T-helper 1 cell (primary cell): ENCODE measurements at regions not wholly inside any gene's neighbourhood (a gene's known extent, or its start where the extent isn't known, plus 50 kb on each side); places are given as distances from the start of the nearest gene placed in this dataset.

Experiments
- DNase-seq, 5 donors: peaks; one replicate each; pipeline ENCODE4 v3.0.0-alpha.2; 2012 to 2020

DNA sequence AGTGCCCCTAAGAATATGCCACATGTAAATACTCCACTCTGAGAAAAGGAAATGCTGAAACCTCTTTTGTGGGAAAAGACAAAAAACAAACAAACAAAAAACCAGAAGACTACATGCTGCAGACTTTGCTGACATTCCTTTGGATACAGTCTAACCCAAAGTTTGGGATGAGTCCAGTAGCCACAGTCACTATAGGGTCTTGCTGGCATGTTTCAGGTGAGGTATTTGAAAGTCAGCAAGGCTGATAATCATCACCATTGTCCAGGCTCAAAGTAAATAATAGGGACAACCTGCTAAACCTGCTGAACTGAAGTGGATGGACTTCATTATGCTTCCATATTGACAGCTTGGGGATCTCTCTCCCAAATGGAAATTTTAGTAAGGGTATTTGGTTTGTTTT, 1087.0 kb upstream of the LRRTM3 start:
- no peak for DNase-seq

DNA sequence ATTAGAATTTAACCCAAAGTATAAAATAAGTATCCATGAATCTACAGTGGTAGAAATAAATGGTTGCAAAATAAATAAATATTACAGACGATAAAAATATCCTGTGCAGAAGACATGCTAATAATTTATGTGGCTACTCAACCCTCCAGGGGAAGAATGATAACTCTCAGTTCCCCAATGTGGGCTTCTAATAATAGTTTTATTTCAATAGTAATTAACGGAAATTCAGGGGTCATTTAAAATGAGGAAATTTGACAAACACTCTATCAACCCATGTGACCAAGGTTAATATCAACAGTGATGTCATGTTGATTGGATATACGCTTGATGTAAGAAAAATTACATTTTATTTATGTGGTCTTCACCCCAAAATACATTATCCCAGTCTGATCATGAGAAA, 1082.6 kb upstream of the LRRTM3 start:
- no peak for DNase-seq

DNA sequence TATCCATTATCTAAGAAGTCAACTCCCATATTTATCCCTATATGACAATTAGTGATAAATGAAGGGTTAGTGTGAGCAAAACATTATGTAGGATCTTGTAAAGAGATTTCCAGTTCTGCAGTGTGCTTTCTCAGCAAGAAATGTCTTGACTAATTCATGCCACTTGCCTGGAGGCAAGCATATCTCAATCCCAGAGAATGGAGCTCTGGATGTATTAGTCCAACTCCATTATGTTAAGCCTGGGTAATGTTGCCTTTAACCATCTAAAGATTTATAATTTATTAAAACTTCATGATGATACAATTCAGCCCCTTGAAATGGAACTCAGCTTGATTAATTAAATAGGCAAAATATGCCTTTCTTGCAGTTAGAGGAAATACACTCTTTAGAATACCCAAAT, 1079.9 kb upstream of the LRRTM3 start:
- DNase-seq: no peak

DNA sequence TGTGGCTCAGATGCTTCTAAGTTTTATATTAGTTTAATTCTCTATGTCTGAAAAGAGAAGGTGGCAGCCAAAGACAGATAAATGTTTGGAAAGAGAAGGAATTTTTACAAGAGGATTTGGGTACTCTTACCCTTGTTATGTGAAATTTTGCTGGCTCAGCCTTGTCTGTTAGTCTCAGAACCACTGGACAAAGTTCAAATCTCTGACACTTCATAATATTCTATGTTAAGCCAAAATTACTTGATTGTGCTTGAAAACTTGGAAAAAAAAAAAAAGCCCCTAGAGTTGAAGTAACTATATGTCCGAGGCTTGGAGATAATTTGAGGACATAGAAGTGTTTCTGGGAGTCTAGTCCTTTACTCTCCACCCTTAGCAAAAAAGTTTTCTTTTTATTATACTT, 1079.3 kb upstream of the LRRTM3 start:
- no peak for DNase-seq

DNA sequence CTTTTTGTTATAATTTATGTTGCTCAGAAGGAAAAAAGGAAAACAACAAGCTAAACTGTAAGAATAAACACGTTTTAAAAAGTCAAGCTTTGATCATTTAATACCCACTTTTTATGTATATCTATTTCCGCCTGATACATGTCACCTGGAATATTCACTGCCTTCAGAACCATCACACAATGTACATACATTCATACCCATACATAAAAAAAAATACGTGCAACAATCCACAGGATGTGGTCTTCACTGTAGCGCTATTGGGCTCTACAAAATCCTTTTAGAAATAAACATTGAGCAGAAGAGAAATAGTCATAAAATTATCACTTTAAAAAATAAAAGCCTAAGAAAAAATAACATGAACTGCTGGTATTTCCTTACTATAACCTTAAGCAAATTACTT, 1078.9 kb upstream of the LRRTM3 start:
- no peak for DNase-seq

DNA sequence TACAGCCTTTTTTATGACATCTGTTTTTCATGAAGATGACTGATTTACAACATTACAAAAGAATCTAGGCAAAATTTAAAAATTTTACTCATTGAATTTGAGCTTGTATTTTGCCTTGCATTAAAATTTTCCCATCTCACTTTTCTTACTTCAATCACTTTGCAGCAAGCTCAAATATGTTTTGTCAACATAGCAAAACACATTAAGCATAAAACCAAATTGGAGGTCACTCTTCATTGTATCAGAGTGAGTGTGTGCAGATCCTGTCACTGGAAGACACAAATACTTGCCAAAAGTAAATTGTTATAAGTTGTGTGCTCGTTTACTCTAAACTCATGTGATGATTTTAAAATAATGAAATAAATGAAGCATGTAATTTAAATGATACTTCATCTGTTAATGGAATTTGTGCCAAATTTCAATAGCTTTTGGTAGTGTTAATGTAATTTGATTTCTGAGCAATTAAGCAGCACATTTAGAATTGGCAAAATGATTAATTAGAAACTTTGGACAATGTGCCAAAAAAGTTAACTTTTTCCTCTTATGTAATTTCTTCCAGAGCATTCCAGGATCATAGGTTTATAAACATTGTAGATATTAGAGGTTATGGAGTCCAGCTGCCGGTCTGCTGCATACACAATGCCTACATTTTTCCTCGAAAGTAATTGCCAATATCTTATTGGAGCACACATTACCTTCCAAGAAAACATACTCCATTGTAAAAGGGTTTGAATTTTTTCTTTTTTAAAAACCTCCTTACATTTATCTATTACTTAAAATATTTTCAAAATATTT, 1078.2 kb upstream of the LRRTM3 start:
- DNase-seq: no peak

DNA sequence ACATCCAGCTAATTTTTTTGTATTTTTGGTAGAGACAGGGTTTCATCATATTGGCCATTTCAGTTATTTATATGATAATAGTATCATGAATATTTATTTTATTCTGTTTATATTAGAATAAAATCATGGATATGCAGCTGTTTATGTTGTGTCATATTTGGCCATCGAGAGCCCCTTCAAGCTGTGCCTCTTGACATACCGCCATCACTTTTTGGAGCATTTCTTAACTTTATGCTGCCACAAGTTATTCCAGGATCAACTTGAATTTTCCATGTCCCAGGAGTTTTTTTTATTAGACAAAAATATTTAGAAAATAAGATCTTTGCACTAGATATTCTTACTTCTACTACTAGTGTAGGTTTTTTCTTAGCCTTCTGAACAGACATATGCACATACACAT, 1067.0 kb upstream of the LRRTM3 start:
- DNase-seq: no peak

DNA sequence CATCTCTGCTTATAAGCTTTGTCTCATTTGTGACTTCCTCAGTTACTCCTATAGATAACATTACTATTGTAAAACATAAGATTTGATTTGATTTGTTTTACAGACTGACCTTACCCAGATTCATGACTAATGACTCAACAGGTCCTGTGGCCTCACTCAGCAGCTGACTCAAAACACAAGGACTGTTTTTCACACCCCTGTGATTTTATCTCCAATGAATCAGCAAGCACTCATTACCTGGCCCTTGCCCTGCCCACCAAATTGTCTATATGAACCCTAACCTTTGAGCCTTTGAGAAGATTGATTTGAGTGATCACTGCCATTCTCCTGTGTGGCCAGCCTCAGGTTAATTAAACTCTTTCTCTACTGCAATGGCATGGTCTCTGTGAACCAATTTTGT, 1064.6 kb upstream of the LRRTM3 start:
- no peak for DNase-seq
